ELR (cell line): ENCODE measurements at regions not wholly inside any gene's neighbourhood (a gene's known extent, or its start where the extent isn't known, plus 50 kb on each side); places are given as distances from the start of the nearest gene placed in this dataset.

ENCODE experiments used
- DNase-seq: peaks from one replicate; pipeline ENCODE4 v3.0.0-alpha.2; 2015; ENCODE audit warnings: low read depth

DNA sequence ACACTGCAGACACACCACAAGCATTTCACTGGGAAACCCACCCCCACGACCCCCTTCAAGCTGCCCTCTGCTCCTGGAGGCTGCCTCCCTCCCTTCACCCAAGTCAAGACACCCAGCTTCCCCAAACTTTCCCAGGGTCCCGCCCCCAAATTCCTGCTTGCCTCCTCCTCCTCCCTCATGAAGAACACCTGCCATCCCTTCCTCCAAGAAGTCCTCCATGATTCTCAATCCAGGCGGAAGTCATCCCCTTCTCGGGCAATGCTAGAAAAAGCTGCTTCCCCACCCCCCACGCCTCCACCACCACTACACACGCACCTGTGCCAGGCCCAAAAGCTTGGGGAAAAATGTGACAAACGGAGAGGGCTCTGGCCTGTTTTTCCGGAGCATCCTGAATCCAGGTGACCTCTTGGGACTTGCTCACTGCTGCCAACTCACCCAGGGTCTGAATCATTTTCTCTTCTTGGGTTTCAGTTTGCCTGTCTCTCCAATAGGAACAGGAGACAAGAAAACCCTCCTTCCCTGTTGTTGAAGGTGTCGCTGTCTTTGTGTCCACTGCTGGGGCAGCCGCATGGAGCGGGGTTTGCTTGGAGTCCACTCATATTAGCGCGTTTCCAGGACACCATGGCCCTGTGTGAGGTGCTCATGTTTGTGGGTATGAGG lies 101.0 kb upstream of the CASZ1 start:
- DNase-seq, result peak; percentile 13

DNA sequence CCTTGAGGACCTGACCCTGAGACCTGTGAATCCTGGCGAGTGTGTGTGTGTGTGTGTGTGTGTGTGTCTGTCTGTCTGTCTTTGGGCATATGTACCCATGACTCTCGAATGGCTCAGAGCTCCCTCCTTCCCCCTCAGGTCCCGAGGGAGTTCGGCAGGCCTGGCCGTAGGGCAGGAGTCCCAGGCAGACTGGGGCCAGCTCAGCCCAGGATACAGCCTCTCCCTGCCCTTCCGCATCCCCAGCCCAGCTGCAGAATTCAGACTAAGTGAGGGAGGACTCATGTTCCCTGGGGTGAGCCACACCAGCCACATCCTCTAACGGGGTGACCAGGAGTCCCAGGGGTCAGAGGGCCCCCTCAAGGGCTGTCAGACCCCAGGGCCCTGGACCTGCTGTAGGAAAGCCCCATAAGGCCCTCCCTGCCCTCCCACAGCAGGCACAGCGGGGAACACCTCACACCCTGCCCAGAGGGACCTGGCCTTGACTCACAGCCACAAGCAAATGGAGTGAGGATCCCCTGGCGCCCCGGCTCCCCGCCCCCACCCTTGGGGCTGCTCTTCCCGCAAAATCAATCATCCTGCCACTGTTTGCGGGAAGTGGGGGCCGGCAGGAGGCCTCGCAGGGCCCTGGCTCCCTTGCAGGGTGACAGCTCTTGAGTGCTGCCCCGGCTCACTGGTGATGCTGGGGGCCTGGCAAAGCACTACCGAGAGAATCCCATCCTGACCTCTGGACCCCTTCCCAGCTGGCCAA lies 101.7 kb upstream of the CASZ1 start:
- DNase-seq, result peak; percentile 52

DNA sequence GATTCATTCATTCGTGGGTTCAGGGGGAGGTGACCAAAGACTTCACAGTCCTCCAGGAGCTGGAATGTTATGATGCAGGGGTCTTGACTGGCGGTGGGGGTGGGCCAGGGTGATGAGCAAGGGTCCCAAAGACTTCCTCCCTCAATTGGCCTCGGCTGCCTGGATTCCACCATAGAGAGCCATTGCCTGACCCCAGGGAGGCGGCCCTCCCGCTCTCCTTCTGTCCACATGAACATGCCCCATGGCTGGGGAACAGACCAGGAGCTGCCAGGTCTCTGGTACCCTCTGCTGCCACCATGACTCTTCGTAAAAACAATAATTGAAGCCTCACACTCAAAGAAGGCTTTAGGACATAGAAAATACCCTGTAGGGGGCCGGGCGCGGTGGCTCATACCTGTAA lies 102.5 kb upstream of the CASZ1 start:
- DNase-seq, result no peak

DNA sequence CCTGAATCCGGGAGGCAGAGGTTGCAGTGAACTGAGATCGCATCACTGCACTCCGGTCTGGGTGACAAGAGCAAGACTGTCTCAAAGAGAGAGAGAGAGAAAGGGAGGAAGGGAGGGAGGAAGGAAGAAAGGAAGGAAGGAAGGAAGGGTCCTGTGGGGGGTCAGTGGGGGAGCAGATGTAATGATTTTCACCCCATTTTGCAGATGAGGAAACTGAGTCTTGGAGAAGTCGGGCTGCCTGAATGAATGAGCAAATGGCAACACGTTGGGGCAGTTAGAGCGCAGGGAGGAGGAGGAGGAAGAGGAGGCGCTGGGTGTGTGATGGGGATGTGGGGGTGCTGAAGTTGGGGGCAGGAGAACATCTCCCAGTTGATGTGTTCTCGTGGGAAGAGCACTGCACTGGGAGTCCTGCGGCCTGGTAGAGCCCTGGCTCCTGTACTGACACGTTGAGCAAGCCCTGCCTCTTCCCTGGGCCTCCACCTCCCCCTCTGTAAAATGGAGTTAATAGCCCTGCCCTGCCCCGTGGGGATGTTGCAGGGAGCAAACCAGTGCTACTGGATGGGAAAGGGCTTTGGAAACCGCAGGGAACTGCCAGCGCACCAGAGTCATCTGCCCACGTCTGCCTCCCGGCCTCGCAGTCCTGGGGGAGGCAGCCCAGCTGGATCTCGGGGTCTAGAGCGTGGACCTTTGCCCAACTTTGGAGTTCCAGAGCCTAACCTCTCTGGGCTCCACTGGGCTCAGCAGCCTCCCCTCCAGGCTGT lies 103.2 kb upstream of the CASZ1 start:
- DNase-seq, result no peak

DNA sequence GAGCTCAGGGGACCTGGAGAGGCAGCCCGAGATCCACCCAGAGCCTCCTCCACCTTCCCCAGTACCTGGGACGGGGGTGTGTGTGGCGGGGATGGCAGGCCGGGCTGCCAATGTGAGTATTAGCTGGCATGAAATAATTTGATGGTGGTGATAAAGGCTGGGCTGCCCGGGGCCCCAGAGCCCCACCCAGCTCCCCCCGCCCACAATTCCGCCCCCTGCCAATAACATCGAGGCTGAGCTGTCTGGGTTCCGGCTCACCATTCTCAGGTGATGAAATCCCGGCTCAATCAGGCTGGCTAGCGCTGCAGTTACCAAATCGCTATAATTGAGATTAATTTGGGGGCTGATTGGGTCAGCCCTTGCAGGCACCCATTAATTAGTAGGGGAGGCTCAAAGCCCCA lies 103.8 kb upstream of the CASZ1 start:
- DNase-seq, result no peak

DNA sequence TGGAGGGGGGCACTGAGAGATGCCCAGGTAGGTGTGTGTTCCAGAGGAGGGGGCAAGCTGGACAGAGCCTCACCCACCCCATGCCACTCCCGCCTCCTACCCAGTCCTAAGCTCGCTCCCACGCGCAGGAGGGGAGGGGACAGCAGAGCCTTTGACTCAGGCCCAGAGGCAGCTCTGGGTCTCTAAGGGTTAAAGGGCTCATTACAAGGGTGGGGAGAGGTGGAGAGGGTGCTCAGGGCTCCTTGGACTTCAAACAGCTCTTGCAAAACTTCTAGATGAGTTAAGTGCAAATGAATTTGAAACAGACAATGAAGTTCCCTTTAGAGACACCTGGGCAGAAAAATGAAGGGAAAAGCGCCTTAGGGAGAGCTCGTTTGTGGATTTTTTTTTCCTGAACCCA lies 104.2 kb upstream of the CASZ1 start:
- no peak for DNase-seq

DNA sequence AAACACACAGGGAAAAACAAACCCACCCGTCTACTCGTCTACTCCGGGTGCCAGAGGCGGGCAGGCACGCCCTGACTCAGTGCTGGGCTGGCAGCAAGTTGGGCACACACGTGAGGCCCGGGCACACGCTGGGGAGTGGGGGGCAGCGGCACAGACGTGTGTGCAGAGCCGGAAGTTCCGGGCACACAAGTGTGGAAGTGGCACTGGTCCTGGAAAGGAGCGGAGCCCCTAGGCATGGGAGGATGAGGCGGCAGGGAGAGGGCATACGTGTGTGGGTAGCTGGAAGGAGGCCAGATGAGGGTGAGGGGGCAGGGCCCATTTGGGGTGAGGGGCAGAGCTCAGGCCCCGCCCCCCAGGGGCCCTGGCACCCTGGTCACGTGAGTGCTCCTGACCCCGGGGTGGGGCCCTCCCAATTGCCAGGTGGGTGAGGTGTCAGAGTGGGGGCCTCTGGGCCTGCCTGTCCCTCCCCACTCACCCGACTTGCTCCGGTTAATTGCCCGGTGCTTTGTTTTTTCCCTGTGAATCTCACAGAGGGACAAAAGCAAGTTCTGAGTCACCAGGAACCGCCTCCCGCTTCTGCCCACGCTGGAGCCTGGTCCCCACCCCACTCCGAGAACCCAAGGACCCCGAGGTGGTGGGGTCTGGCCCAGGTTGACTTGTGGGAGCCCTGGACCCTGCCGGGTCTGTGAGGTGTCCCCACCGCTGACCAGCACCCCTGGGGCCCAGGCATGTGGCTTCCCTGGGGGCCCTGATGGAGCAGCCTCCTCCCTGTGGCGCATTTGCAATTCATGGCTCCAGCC lies 104.8 kb upstream of the CASZ1 start:
- DNase-seq, result no peak

DNA sequence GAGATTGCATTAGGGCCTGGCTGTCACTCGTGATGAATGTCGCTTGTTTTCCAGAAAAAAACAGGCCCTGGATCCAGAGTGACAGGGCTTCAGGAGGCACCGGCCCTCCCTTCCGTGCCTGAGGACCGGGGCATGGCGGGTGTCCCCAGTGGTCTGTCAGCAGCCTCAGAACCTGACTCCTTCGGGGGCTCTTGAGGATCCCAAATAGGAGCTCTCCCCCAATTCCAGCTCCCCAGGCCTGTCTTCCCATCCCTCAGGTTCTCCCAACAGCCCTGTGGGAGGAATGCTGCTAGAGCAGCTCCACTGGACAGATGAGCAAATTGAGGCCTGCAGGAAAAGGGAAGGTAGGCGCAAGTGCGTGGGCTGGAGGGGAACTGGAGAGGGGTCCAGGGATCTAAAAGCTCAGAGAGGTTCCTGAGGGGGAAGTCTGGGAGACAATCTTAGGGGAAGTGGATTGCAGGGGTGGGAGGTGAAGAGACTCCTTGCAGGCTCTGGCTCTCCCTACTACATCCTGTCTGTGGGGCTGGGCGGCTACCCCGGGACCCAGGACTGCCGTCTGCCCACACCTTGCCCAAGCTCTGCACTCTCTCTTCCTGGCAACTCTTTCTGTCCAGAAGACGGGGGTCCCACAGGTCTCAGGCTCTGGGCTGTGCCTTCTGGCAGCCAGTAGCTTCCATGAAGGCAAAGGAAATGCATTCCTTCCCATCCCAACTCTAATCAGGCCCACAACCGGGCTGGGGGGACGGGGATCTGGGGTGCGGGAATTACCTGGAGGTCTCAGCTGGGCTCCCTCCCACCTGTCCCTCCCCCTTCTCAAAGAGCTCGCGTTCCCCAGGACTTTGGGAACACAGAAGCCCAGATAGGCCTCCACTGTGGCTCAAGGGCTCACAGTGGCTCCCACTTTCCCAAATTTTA lies 105.7 kb upstream of the CASZ1 start:
- DNase-seq, result no peak

DNA sequence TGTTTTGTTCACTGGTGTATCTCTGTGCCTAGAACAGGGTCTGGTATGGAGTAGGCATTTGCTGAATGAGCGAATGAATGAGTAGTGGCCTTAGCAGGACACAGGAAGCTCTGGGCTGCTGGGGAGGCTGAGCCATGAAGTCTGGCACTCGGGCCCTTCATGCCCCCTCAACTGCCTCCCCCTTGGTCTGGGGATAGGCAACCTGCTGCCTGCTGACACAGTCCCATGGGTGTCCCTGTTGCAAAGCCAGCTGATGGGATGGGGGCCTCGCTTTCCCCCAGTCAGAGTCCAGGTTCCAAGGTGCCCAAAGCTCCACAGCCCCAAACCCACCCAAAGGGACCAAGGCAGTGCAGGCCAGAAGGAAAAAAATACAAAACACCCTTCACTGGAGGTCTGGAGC lies 107.0 kb upstream of the CASZ1 start:
- DNase-seq, result no peak

DNA sequence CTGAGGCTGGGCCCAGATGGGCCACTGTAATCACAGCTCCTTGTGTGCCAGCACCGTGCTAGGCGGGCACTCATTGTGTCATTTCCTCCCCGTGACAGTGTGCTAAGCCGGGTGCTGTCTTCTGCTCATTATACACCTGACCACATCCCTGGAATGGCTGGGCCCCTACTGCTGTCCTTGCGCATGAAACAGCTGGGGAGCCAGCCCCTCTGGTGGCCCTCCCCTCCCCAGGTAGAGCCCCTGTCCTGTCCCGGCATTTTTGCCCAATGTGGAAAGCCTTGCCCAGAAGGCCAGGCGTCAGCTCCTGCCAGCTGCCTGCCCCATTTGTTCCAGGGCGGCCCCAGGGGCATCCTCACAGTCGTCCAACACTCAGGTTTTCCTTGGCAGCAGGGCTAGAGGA lies 107.4 kb upstream of the CASZ1 start:
- DNase-seq, result no peak

DNA sequence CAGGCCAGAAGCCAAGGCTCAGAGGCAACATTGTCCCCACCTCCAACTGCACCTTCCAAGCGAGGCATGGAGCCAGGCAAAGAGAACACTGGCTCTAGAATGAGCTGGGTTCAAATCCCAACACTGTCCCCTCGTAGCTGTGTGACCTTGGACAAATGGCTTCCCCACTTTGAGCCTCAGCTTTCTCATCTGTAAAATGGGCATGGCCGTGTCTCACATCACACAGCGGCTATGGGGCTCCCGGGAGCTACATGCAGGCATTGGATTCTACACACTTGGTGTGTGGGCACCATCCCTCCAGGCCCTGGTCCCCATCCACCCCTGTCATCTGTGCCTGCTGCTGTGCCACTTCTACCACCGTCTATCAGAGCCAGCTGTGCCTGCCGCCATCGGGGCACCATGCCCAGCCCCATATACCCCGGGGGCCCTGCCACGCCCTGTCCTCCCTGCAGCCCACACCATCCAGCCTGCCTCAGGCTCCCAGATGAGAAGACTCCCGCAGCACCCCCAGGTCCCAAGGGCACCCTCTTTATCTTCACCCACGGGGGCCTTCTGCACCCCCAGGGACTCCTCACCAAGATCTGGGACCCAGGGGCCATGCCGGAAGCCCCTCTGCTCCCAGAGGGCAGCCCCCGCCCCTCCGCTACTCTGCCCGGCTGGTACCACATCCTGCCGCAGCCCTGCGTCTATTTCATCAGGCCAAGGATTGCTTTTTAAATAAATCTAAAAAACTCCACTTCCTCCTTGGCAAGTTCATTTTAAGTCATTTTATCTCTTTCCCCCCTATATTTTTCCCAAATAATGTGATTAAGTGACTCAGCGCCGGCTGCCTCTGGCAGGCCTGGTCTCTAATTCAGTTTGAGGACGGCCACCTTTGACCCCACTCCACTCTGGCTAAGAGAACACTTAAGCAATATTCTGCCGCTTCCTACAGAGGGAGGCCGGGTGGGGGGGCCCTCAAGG lies 107.8 kb upstream of the TARDBP start:
- no peak for DNase-seq

DNA sequence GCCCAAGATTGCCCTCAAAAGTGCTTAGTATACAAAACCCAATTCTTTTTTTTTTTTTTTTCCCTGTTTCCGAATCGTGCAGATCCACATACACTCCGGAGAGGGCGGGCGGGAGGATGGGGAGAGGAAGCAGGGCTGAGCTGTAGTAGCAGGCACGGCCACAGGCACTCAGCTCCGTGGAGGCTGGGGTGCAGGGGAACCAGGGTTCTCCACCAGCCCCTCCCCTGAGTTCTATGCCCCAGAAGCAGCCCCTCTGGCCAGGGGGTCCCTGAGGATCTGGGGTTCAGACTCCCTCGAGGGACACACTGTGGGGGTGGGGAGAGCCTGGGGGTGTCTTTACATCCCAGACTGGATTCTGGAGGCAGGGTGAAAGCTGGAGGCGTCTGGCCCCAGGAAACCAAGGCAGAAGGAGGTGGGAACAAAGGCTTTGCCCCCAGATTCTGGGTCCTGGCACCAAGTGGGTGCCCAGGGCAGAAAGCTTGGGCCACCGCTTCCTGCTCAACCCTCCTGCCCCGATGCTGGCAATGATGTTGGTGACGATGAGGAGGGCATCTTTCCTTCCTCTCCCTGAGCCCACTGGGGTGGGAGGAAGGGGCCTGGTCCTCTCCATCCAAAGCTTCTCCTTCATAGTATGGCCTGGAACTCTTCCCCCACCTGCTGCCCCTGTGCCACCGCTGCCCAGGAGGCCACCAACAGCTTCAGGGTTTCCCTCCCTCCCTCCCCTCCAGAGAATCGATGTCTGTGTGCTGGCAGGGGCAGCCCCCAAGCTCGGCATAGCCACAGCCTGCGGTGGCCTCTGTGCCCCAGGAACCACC lies 106.4 kb upstream of the TARDBP start:
- DNase-seq, result no peak

DNA sequence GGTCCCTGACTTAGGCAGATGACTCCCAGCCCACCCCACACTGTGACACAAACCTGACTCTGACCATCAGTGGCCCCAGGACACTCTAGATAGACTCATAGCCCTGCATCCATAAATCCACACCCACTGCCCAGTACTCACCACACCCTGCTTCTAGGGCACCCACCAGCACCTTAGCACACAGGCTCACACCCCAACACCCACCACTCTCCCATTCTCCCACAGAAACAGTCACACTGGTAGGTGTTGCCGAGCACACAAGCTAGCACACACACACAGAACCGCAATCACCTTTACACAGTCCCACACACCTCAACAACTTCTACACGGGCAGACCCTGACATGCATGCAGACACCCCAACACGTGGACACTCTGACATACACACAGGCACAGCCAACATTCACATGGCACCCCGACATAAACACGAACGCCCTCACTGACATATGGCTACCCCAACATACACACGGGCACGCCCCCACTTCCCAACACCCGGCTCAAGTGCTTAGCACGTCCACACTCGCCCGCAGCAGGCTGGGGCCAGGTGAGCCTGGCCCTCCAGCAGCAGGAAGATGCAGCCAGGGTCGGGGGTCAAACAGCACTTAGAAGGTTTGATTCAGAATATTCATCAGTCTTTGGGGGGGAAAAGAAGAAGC lies 105.5 kb upstream of the TARDBP start:
- DNase-seq, result no peak

DNA sequence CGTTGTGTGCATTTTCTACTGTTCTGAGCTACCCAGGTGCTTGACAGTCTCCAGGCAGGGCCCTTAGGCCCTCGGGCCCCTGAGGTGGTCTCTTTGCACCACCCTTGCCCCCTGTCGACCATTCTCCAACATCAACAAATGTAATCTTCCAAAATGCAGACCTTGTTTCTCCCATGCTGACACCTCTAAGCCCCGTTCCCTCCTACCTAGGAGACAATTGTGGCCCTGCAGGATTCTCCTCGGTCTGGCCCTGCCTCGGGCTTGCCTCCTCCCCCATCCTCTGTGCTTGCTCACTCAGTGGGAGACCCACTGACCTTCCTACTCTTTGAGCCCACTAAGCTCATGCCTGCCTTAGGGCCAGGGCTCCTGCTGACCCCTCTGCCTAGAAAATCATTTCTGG lies 104.2 kb upstream of the TARDBP start:
- DNase-seq, result no peak

DNA sequence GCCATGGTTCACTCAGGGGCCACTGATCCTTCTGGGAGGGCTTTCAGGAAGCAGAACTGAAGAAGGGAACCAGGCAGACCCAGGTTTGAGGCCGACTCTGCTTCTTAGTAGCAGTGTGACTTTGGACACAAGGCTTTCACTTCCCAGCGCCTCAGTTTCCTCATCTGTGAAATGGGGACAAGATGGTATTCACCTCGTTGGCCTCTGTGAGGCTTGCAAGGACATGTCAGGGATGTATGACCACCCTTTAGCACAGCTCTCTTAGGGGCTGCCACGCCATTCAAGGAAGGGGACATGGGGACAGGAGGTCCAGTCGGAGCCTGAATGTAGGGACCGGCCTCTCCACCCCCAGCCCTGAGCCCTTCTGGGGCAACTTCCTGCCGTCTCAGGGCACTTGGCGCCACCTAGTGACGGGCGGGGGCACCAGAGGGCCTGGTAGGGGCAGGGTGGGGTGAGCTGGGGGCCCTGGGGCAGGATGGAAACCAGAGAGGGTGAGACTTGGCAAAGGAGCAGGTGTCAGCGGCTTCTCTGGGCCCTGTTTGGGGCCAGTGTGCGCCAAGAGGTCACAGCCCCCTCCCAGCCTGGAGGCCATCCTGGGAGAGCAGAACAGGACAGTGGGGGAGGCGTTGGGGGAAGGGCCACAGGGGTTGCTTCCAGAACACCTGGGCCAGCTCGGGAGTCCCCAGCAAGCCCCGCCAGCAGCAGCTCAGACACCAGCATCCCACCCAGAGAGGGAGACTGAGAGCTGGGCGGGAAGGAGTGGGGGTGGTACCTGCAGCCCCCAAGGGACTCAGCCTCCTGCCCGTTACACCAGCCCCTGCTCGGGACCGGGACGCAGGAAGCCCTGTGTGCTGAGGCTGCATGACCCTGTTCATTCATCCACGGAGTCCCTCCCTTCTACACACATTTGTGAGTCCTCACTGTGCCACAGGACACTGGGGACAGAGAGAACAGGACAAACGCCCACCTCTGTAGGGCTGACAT lies 102.5 kb upstream of the TARDBP start:
- peak; percentile 41 for DNase-seq

DNA sequence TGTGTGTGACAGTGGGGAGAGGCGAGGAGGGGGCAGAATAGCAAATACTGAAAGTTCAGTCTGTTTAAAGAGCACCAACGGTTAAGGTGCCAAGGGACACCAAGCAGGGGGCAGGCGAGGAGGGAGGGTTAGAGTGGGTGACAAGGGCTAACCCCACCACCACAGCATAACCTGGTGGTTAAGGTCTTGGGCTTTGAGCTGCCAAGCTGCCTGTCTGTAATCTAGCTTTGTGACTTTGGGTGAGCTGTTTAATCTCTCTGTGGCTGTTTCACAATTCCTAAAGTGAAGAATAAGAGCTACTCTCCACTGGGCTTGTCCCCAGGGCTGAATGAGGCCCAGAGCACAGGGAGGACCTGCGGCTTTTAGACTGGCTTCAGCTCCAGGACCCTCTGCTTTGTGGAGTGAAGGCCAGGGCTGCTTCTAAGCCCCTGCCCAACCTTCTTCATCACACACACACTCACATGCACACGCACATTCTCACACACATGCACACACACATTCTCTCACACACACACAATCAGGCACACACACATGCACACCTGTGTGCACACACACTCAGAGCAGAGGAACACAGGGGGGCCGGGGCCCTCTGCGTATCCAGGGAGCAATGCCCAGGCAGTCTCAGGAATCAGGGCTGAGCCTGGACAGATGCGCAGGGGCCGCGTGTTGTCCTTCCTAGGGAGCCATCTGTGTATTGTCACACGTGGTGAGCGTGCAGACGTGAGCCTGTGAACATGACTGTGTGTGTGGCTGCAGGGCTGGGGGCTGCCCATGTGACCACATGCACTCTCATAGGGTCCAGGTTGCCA lies 101.6 kb upstream of the TARDBP start:
- DNase-seq, result no peak
